GM19455 (cell line): ENCODE measurements at regions not wholly inside any gene's neighbourhood (a gene's known extent, or its start where the extent isn't known, plus 50 kb on each side); places are given as distances from the start of the nearest gene placed in this dataset.

Experiments
- ATAC-seq: cut with Tn5 transposase; IDR thresholded peaks from one replicate; pipeline ENCODE4 v1.9.1; 2021; ENCODE audit not compliant: unreplicated experiment

GRCh38 chr5:6176102-6176693 lies 202.1 kb downstream of the MED10 start:
- no peak for ATAC-seq

- ATAC-seq, result no peak
These were observed 203.0 kb downstream of the MED10 start for GRCh38 chr5:6175172-6175854.

- no peak for ATAC-seq
These were observed 208.7 kb downstream of the MED10 start for GRCh38 chr5:6169660-6170059.

- ATAC-seq, result no peak
These were observed 211.5 kb downstream of the MED10 start for GRCh38 chr5:6166698-6167394.

- ATAC-seq, result no peak
These were observed 214.4 kb downstream of the MED10 start for GRCh38 chr5:6163913-6164312.

- no peak for ATAC-seq
These were observed 216.2 kb downstream of the MED10 start for GRCh38 chr5:6162175-6162574.

GRCh38 chr5:6161257-6161656 lies 217.1 kb downstream of the MED10 start:
- ATAC-seq, result no peak

GRCh38 chr5:6159832-6160430 lies 218.4 kb downstream of the MED10 start:
- no peak for ATAC-seq

GRCh38 chr5:6158974-6159831 lies 219.1 kb downstream of the MED10 start:
- no peak for ATAC-seq

- ATAC-seq, result no peak
These were observed 224.1 kb downstream of the MED10 start for GRCh38 chr5:6154216-6154615.

GRCh38 chr5:6146271-6146670 lies 232.1 kb downstream of the MED10 start:
- ATAC-seq, result no peak

- ATAC-seq, result no peak
These were observed 232.6 kb downstream of the MED10 start for GRCh38 chr5:6145616-6146237.

- ATAC-seq, result no peak
These were observed 234.8 kb downstream of the MED10 start for GRCh38 chr5:6143523-6143922.

GRCh38 chr5:6142353-6142752 lies 236.0 kb downstream of the MED10 start:
- no peak for ATAC-seq

GRCh38 chr5:6140219-6140618 lies 238.1 kb downstream of the MED10 start:
- ATAC-seq, result no peak

GRCh38 chr5:6135977-6136376 lies 242.4 kb downstream of the MED10 start:
- no peak for ATAC-seq

- ATAC-seq, result no peak
These were observed 244.1 kb downstream of the MED10 start for GRCh38 chr5:6134281-6134680.

- no peak for ATAC-seq
These were observed 252.6 kb downstream of the MED10 start for GRCh38 chr5:6125781-6126180.

GRCh38 chr5:6118691-6119090 lies 259.7 kb downstream of the MED10 start:
- ATAC-seq, result no peak

- ATAC-seq, result no peak
These were observed 261.1 kb downstream of the MED10 start for GRCh38 chr5:6117212-6117611.

- no peak for ATAC-seq
These were observed 262.5 kb downstream of the MED10 start for GRCh38 chr5:6115852-6116251.
